Gastroesophageal sphincter (tissue), 3 donors: ENCODE measurements at regions not wholly inside any gene's neighbourhood (a gene's known extent, or its start where the extent isn't known, plus 50 kb on each side); places are given as distances from the start of the nearest gene placed in this dataset.

Experiments used
- CTCF ChIP-seq, 4 experiments: fragments of 200-600 bp in 2 of 4; fragments of 450-650 bp in 2 of 4; sonication (generic) in 1 of 4; IDR thresholded peaks; one replicate each; pipeline ENCODE4 v1.5.1; 2017 to 2019; ENCODE audit warnings: antibody characterized with exemption in 4 of 4, mild to moderate bottlenecking in 2 of 4, moderate library complexity in 2 of 4
- POLR2A ChIP-seq, 2 donors: fragments of 450-650 bp; IDR thresholded peaks; one replicate each; pipeline ENCODE4 v1.6.1; 2017; ENCODE audit warnings: antibody characterized with exemption in 2 of 2, mild to moderate bottlenecking in 2 of 2, moderate library complexity in 1 of 2

- TF ChIP-seq CTCF (IDR thresholded peaks at IDR 0.05) (no peak), POLR2A (IDR thresholded peaks at IDR 0.05) (no peak)
Observed at GRCh38 chr2:171249689-171250088, 89.0 kb upstream of the TLK1 start.
